GM12878 (cell line): ENCODE measurements at regions not wholly inside any gene's neighbourhood (a gene's known extent, or its start where the extent isn't known, plus 50 kb on each side); places are given as distances from the start of the nearest gene placed in this dataset.

Experiments used
- BRCA1 ChIP-seq: IDR thresholded peaks from 2 replicates; pipeline ENCODE4 v1.6.1; 2011; ENCODE audit warnings: low read depth, low read length, improper control_type of control experiment
- CBX5 ChIP-seq: sonication (generic); IDR thresholded peaks from 2 replicates; pipeline ENCODE4 v1.6.1; 2016; ENCODE audit warnings: low read depth, moderate library complexity, mild to moderate bottlenecking, inconsistent platforms
- CREB1 ChIP-seq: IDR thresholded peaks from 2 replicates; pipeline ENCODE4 v1.6.1; 2012; ENCODE audit warnings: low read depth, mild to moderate bottlenecking, inconsistent platforms
- CTCF ChIP-seq, 3 experiments: IDR thresholded peaks in 2 of 3; conservative IDR thresholded peaks in 1 of 3; 2 replicates each; pipeline ENCODE4 v1.5.1; 2011; ENCODE audit warnings: low read depth in 3 of 3, low read length in 3 of 3, mild to moderate bottlenecking in 3 of 3, control low read depth in 2 of 3, moderate library complexity in 2 of 3, inconsistent platforms in 1 of 3, mixed read lengths in 1 of 3; ENCODE audit not compliant: control insufficient read depth in 2 of 3, insufficient read depth in 1 of 3; ENCODE audit errors: extremely low read depth in 1 of 3
- PBX3 ChIP-seq: IDR thresholded peaks from 2 replicates; pipeline ENCODE4 v1.6.1; 2011; ENCODE audit warnings: mild to moderate bottlenecking, low read depth, low read length, moderate library complexity; ENCODE audit not compliant: insufficient replicate concordance
- YY1 ChIP-seq: IDR thresholded peaks from 2 replicates; pipeline ENCODE4 v1.6.1; 2011; ENCODE audit warnings: low read depth, mild to moderate bottlenecking, low read length
- ZNF384 ChIP-seq: IDR thresholded peaks from 2 replicates; pipeline ENCODE4 v1.6.1; 2012; ENCODE audit warnings: low read depth, mild to moderate bottlenecking, low read length, improper control_type of control experiment, borderline replicate concordance
- TF ChIP-seq, protein P1 (sequence below): IDR thresholded peaks from 2 replicates; pipeline ENCODE4 v1.6.1; 2012; ENCODE audit warnings: low read length, inconsistent platforms

DNA sequence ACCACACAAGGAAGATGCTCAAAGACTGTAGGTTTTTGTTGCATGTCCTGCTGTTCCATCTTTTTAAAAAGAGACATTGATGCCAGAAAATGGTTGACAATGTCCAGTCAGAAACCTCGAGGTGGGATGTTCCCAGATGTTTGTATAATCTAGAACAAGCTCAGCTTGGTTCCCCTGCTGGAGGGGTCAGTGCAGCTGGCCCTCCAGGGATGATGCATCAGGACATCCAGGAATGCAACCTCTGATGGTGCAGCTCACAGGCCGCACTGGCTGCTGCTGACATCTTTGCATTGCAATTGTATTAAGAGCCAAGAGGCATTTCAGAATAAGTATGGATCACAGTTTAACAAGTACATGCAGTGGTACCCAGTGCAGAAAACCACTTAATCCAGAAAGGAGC, 122.4 kb downstream of the MED10 start:
- TF ChIP-seq BRCA1 = no peak
- TF ChIP-seq PBX3 = no peak
- no peak for TF ChIP-seq ZNF384
- no peak for TF ChIP-seq YY1
- no peak for TF ChIP-seq CTCF (IDR thresholded peaks at IDR 0.05 in 2 of 3, conservative IDR thresholded peaks at IDR 0.05 in 1 of 3; ENCODE audit: control insufficient read depth in 2 of 3, extremely low read depth in 1 of 3, insufficient read depth in 1 of 3, low read depth in 3 of 3, low read length in 3 of 3)
- TF ChIP-seq CREB1 = no peak
- TF ChIP-seq, protein P1, sequence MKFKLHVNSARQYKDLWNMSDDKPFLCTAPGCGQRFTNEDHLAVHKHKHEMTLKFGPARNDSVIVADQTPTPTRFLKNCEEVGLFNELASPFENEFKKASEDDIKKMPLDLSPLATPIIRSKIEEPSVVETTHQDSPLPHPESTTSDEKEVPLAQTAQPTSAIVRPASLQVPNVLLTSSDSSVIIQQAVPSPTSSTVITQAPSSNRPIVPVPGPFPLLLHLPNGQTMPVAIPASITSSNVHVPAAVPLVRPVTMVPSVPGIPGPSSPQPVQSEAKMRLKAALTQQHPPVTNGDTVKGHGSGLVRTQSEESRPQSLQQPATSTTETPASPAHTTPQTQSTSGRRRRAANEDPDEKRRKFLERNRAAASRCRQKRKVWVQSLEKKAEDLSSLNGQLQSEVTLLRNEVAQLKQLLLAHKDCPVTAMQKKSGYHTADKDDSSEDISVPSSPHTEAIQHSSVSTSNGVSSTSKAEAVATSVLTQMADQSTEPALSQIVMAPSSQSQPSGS = no peak
- TF ChIP-seq CBX5 = no peak
